Medulla oblongata (tissue), 1 donor: ENCODE measurements at regions not wholly inside any gene's neighbourhood (a gene's known extent, or its start where the extent isn't known, plus 50 kb on each side); places are given as distances from the start of the nearest gene placed in this dataset.
"Not testable (repeated sequence)": the region's sequence is repeated elsewhere in the genome, so short reads cannot be mapped to it uniquely, and the experiment has no call there.

ENCODE experiments used
- DNase-seq: peaks from one replicate; pipeline ENCODE4 v3.0.0-alpha.2; 2015; ENCODE audit errors: extremely low spot score

DNA sequence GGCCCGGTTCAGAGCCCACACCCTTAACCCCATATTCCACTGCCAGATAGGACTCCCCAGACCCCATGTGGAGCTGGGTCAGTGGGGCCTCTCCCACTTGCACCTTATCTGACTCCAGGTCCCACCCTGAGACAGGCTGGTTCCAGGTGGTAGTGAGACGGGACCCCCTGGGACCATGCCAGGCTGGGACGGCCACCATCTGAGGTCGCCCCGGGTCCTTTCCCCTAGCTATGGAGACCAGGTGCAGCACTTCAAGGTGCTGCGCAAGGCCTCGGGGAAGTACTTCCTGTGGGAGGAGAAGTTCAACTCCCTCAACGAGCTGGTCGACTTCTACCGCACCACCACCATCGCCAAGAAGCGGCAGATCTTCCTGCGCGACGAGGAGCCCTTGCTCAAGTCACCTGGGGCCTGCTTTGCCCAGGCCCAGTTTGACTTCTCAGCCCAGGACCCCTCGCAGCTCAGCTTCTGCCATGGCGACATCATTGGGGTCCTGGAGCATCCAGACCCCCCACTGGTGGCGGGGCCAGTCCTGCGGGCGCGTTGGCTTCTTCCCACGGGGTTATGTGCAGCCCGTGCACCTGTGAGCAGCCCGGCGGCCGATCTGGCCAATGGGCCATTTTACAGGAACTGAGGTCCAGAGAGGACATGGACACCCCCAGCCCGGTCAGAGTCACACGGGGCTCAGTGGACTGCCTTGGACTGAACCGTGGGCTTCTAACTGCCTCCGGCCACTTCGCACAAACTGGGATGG is 410.5 kb upstream of the CAMK1G start:
- DNase-seq: not testable (repeated sequence)

DNA sequence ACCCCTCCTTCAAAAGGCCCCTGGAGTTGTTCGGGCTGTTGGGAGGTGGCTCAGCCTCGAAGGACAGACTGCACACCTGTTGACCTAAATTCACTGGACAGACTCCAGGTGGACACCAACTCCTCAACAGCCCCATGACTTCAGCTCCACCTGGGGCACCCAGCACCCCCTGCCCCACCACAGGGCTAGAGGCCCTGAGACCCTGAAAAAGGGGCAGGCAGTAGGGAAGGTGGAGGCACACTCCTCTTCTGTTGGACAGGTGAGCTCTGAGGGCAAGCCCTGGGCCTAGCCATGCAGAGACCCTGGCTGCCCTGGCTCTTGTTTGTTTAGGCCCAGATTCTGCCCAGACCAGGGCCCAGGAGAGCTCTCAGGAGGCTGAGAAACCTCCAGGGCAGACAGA is 409.7 kb upstream of the CAMK1G start:
- not testable (repeated sequence) for DNase-seq

- no peak for DNase-seq
Measured at GRCh38 chr1:209176866-209177430, 406.6 kb upstream of the CAMK1G start.

- DNase-seq: no peak
Measured at GRCh38 chr1:209183195-209183594, 400.3 kb upstream of the CAMK1G start.

GRCh38 chr1:209187589-209187988 is 395.9 kb upstream of the CAMK1G start:
- DNase-seq: no peak

- DNase-seq: peak; percentile 70
Measured at GRCh38 chr1:209190591-209191261, 392.8 kb upstream of the CAMK1G start.

- DNase-seq: no peak
Measured at GRCh38 chr1:209191262-209191634, 392.3 kb upstream of the CAMK1G start.

GRCh38 chr1:209196140-209196539 is 387.4 kb upstream of the CAMK1G start:
- no peak for DNase-seq

- no peak for DNase-seq
Measured at GRCh38 chr1:209198961-209199750, 384.4 kb upstream of the CAMK1G start.

- no peak for DNase-seq
Measured at GRCh38 chr1:209199822-209200221, 383.7 kb upstream of the CAMK1G start.

DNA sequence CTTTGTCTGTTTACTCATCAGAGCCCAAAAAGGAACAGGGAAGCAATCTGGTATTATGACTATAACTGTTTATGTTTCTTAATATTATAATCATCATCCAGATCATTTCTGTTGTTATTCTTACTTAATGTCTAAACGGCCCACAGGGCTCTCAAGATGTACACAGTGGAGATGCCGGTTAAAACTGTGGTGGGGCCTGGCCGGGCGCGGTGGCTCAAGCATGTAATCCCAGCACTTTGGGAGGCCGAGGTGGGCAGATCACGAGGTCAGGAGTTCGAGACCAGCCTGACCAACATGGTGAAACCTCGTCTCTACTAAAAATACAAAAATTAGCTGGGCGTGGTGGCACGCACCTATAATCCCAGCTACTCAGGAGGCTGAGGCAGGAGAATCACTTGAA is 381.2 kb upstream of the CAMK1G start:
- not testable (repeated sequence) for DNase-seq

DNA sequence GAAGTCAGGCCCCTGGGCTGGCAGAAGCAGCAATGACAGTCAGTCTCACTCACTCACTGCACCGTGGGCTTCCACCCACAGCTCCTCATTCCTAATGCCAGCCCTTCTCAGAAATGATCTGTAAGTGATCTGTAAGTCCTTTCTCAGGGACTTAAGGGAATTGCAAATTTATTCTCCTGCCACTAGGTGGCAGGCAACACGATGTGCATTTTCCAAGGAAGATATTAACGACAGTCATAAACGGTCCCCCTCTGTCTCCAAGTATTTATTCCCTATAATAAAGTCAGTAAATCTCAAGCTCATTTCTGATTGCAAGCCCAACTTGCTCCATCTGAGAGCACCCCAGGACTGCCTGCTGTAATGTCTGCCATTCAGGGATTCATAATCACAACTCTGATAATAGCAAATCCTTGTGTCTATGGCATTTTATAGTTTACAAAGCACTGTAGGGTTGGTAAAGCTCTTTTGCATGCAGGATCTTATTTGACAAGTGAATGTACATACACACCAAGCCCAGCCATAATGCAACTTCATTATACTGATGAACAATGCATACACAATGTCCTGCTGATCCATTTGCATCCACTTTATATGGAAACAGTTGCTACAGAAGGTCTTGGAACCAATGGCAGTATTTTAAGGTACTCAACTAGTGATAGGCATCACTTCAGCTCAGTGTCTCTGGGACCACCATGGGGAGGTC is 380.5 kb upstream of the CAMK1G start:
- DNase-seq: peak; percentile 90

GRCh38 chr1:209203533-209203895 is 380.0 kb upstream of the CAMK1G start:
- DNase-seq: no peak

DNA sequence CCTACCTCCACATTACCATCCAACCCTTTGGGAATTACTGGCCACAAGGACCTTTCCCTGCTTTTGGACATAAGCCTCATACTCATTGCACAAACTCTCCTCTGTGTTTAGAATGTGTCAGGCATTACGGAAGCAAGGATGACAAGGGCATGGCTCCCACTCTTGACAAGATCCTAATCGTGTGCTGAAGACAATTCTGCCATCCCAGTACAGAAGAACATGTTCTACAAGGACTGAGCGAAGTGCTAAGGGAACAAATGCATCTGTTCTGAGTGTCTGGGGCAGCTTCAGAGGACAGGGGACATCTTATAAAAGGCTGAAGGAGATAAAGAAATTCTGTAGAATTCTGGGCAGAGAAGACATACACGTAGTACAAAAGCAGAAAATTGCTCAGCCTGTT is 378.5 kb upstream of the CAMK1G start:
- DNase-seq: no peak

DNA sequence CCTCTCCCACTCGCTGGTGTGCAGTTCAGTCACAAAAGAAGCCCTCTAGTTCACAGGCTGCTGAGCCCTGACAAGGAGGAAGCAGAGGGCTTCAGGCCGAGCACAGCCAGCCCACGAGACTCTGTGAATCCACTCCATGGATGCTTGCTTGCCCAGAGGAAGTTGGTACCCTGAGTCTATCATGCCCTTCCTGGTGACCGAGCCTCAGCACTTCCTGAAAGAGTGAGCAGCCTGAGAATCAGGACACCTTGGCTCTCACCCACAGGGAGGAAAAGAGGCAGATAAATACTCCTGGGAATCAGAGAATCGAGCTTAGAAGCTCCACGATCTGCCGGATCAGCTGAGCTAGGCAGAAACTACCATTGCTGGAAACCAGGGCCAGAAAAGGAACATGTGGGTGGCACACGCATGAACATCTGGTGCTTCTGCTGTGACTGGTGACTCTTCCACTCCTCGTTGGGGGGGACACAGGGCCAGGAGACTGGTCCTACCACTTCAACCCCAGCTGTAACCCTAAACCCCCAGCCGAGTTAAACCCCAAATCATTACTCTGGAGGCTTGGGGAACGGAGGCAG is 376.3 kb upstream of the CAMK1G start:
- peak; percentile 69 for DNase-seq

DNA sequence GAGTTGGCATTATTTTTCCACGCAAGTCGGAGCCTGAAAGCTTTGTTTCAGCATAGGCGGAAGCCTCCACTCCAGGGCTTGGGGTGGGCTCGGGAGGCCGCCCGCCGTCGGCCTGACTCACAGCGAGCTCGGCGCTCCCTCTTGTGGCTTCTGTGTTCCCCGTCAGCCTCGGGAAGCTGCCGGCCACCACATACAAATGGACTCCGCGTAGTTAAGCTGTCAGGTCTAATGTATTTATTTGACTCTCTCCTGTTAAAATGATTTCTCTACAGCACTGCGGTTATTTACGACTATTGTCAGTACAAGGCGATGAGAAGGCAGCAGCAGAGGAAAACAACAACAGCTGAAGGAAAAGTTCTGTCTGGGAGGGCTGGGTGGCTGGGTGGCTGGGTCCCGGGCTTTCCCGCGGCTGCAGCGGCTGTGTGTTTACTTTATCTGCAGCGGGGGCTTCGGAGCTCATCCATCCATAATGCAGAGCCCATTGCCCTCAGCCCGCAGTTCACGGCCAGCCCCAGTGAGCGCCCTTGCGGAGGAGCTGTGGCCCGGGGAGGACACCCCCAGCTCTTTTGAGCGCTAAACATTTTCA is 375.7 kb upstream of the CAMK1G start:
- DNase-seq: peak; percentile 84

DNA sequence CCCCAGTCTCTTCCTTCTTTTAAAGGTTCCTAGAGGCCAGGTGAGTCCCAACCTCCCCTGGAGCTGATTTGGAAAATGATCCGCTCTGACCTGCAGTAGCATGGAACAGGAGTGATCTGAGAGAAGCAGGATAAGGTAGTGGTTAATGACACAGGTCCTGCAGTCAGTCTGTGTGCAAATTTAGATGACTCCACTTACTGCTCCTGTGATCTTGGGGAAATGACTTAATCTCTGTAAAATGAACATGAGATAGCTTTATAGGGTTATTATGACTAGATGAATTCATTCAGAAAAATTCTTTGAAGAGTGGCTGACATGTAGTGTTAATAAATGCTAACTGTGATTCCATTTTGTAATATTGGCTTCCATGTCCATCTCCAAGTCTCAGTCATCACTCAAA is 374.9 kb upstream of the CAMK1G start:
- DNase-seq: no peak

- no peak for DNase-seq
Measured at GRCh38 chr1:209213989-209214388, 369.5 kb upstream of the CAMK1G start.

GRCh38 chr1:209215826-209216225 is 367.7 kb upstream of the CAMK1G start:
- no peak for DNase-seq

DNA sequence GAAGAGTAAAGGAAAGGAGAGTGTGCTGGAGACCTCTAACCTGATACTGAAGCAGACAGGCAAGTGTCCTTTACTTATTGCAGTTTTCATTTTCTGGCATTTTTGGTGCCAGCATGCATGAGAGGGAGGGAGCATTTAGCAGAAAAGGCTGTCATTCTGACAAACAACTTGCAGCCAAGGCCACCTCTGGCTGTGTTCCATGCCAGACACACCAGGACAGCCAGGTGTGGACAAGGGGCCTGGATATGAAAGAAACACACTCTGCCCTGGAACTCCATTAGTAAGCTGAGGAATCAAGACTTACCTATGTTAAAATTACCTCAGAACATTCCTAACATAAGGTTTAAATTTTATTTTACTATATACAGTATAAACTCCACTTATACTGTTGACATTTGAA is 365.4 kb upstream of the CAMK1G start:
- DNase-seq: no peak

DNA sequence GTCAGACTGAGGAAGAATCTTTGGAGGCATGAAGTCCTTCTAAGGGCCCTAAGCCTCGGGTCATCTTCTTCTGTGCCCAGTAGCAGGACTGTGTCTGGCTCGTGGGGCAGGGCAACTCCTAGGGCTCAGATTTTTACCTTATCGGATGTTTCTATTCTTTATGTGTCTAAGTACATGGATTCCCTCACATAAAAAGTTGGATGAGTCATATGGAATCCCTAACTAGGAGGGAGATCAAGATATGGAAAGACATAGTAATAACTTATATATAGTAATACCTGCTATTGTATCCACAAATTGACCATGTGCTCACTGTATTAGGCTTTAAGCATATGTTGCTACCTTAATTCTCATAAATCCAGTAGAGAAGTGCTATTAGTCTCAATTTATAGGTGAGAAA is 364.5 kb upstream of the CAMK1G start:
- DNase-seq: no peak
